KMS-11 (cell line): ENCODE measurements at regions not wholly inside any gene's neighbourhood (a gene's known extent, or its start where the extent isn't known, plus 50 kb on each side); places are given as distances from the start of the nearest gene placed in this dataset.

Experiments
- H2AFZ ChIP-seq: fragments of 200-600 bp; sonication (generic); 2 replicates; pipeline ENCODE4 v1.6.1; 2016; ENCODE audit warnings: antibody characterized with exemption, mixed run types, low read depth
- H3K27ac ChIP-seq: fragments of 200-600 bp; sonication (generic); 2 replicates; pipeline ENCODE4 v1.6.1; 2016; ENCODE audit warnings: mild to moderate bottlenecking, mixed run types
- H3K27me3 ChIP-seq: fragments of 200-600 bp; sonication (generic); 2 replicates; pipeline ENCODE4 v1.6.1; 2017; ENCODE audit warnings: mild to moderate bottlenecking, low read depth, mixed run types, moderate library complexity; ENCODE audit not compliant: insufficient read depth
- H3K36me3 ChIP-seq: fragments of 200-600 bp; sonication (generic); 2 replicates; pipeline ENCODE4 v1.6.1; 2017; ENCODE audit warnings: mild to moderate bottlenecking, mixed run types; ENCODE audit not compliant: insufficient read depth
- H3K4me1 ChIP-seq: fragments of 200-600 bp; sonication (generic); 2 replicates; pipeline ENCODE4 v1.6.1; 2016; ENCODE audit warnings: mild to moderate bottlenecking, low read depth, mixed run types; ENCODE audit not compliant: poor library complexity, severe bottlenecking
- H3K4me2 ChIP-seq: fragments of 200-600 bp; sonication (generic); 2 replicates; pipeline ENCODE4 v1.7.0; 2016; ENCODE audit warnings: mild to moderate bottlenecking, mixed run types
- H3K4me3 ChIP-seq: fragments of 200-600 bp; sonication (generic); IDR thresholded peaks from 2 replicates; pipeline ENCODE4 v1.6.1; 2017; ENCODE audit warnings: low read depth, low read length, mixed read lengths; ENCODE audit not compliant: insufficient read depth
- H3K79me2 ChIP-seq: fragments of 200-600 bp; sonication (generic); 2 replicates; pipeline ENCODE4 v1.6.1; 2016; ENCODE audit warnings: low read depth, mixed run types; ENCODE audit not compliant: insufficient read depth
- H3K9ac ChIP-seq: fragments of 200-600 bp; sonication (generic); 2 replicates; pipeline ENCODE4 v1.6.1; 2016; ENCODE audit warnings: mild to moderate bottlenecking, mixed run types
- H4K20me1 ChIP-seq: fragments of 200-600 bp; sonication (generic); 2 replicates; pipeline ENCODE4 v1.6.1; 2016; ENCODE audit warnings: mild to moderate bottlenecking, mixed run types; ENCODE audit not compliant: insufficient read depth
- CTCF ChIP-seq: fragments of 200-600 bp; sonication (generic); conservative IDR thresholded peaks from 2 replicates; pipeline ENCODE4 v1.6.1; 2017; ENCODE audit warnings: low read depth, mild to moderate bottlenecking, antibody characterized with exemption, low read length, moderate library complexity, mixed read lengths

- no peaks in the 10 kb centered on the region for H3K4me1 ChIP-seq
- no peak overlapping the region for H2AFZ ChIP-seq
- no peaks in the 10 kb centered on the region for H3K27me3 ChIP-seq
- no peak overlapping the region for H3K9ac ChIP-seq
- no peak for TF ChIP-seq CTCF
- H3K4me3 ChIP-seq = no peak overlapping the region
- H3K79me2 ChIP-seq = no peaks in the 10 kb centered on the region
- H4K20me1 ChIP-seq = no peaks in the 10 kb centered on the region
- no peak overlapping the region for H3K27ac ChIP-seq
- H3K36me3 ChIP-seq = no peaks in the 10 kb centered on the region
- no peak overlapping the region for H3K4me2 ChIP-seq
Observed at GRCh38 chr3:135629701-135630408, 335.7 kb upstream of the PPP2R3A start.

GRCh38 chr3:135632556-135633065 lies 332.9 kb upstream of the PPP2R3A start:
- no peak overlapping the region for H3K4me3 ChIP-seq
- H3K9ac ChIP-seq = no peak overlapping the region
- no peaks in the 10 kb centered on the region for H3K4me1 ChIP-seq
- H3K27me3 ChIP-seq = no peaks in the 10 kb centered on the region
- no peak overlapping the region for H3K27ac ChIP-seq
- no peaks in the 10 kb centered on the region for H4K20me1 ChIP-seq
- H2AFZ ChIP-seq = no peak overlapping the region
- no peak for TF ChIP-seq CTCF
- no peaks in the 10 kb centered on the region for H3K79me2 ChIP-seq
- no peak overlapping the region for H3K4me2 ChIP-seq
- no peaks in the 10 kb centered on the region for H3K36me3 ChIP-seq

GRCh38 chr3:135633078-135633477 lies 332.4 kb upstream of the PPP2R3A start:
- H3K4me3 ChIP-seq = no peak overlapping the region
- H3K4me2 ChIP-seq = no peak overlapping the region
- H3K27ac ChIP-seq = no peak overlapping the region
- no peaks in the 10 kb centered on the region for H3K36me3 ChIP-seq
- no peak for TF ChIP-seq CTCF
- no peaks in the 10 kb centered on the region for H3K27me3 ChIP-seq
- H3K79me2 ChIP-seq = no peaks in the 10 kb centered on the region
- H3K4me1 ChIP-seq = no peaks in the 10 kb centered on the region
- H3K9ac ChIP-seq = no peak overlapping the region
- H2AFZ ChIP-seq = no peak overlapping the region
- no peaks in the 10 kb centered on the region for H4K20me1 ChIP-seq

- H3K27me3 ChIP-seq = no peaks in the 10 kb centered on the region
- H4K20me1 ChIP-seq = no peaks in the 10 kb centered on the region
- H2AFZ ChIP-seq = no peak overlapping the region
- no peak overlapping the region for H3K4me3 ChIP-seq
- H3K27ac ChIP-seq = no peak overlapping the region
- no peak overlapping the region for H3K4me2 ChIP-seq
- no peaks in the 10 kb centered on the region for H3K79me2 ChIP-seq
- no peak for TF ChIP-seq CTCF
- no peaks in the 10 kb centered on the region for H3K4me1 ChIP-seq
- H3K36me3 ChIP-seq = no peaks in the 10 kb centered on the region
- no peak overlapping the region for H3K9ac ChIP-seq
Observed at GRCh38 chr3:135636596-135636995, 328.9 kb upstream of the PPP2R3A start.
